ENCODE measurements at regions not wholly inside any gene's neighbourhood (a gene's known extent, or its start where the extent isn't known, plus 50 kb on each side); places are given as distances from the start of the nearest gene placed in this dataset.

DNA sequence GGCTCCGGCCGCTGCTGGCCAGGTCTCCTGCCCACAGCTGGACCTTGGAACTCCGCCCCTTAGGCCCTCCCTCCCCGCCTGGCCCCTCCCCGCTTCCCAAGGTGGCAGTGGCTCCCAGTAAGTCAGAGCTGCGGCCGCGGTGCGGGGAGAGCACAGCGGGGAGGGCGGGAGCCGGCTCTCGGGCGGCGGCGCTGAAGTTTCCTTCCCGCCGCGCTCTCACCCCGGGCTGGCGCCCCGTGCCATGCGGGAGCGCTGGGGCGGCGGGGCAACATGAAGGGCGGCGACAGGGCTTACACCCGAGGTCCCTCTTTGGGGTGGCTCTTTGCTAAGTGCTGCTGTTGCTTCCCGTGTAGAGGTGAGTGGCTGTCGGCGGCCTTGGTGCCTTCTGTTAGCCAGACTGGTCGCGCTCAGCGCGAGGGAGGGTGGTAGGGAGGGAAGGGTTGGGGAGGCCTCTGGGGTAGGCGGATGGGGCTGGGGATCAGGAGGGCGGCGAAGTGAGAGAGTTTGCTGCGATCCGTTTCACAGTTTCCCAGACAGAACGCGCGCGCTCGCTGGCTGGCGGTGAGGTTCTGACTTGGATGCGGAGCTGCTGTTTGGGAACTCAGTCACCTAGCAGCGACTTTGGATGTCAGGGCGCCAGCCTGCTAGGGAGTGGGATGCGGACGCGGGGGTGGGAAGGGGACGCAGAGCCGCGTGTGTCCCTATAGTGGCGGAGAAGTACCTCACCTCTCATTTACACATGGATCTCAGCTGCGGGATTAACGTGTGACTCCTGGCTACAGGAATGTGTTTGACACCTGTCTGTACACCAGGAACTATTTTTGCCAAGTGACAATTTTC is 145.5 kb upstream of the UMPS start (continued):
- TF ChIP-seq POGZ (CRISPR knock-in tag; IDR thresholded peaks at IDR 0.05), result no peak
- no peak for TF ChIP-seq ZBTB3 (CRISPR knock-in tag; IDR thresholded peaks at IDR 0.05; ENCODE audit: borderline replicate concordance, low read depth)
- TF ChIP-seq ZNF713 (CRISPR knock-in tag; IDR thresholded peaks at IDR 0.05), result no peak
- TF ChIP-seq, protein P1, sequence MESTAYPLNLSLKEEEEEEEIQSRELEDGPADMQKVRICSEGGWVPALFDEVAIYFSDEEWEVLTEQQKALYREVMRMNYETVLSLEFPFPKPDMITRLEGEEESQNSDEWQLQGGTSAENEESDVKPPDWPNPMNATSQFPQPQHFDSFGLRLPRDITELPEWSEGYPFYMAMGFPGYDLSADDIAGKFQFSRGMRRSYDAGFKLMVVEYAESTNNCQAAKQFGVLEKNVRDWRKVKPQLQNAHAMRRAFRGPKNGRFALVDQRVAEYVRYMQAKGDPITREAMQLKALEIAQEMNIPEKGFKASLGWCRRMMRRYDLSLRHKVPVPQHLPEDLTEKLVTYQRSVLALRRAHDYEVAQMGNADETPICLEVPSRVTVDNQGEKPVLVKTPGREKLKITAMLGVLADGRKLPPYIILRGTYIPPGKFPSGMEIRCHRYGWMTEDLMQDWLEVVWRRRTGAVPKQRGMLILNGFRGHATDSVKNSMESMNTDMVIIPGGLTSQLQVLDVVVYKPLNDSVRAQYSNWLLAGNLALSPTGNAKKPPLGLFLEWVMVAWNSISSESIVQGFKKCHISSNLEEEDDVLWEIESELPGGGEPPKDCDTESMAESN (CRISPR knock-in tag; conservative IDR thresholded peaks at IDR 0.05), result no peak
- TF ChIP-seq RARG (CRISPR knock-in tag; IDR thresholded peaks at IDR 0.05; ENCODE audit: low read depth), result no peak
- TF ChIP-seq ZMYM2 (CRISPR knock-in tag; IDR thresholded peaks at IDR 0.05), result no peak
- TF ChIP-seq, protein P2, sequence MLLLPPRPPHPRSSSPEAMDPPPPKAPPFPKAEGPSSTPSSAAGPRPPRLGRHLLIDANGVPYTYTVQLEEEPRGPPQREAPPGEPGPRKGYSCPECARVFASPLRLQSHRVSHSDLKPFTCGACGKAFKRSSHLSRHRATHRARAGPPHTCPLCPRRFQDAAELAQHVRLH (CRISPR knock-in tag; IDR thresholded peaks at IDR 0.05; ENCODE audit: borderline replicate concordance, low read depth), result no peak
- peak; percentile 56; the same call in 1 of the 2 replicates for TF ChIP-seq ZNF225 (CRISPR knock-in tag; IDR thresholded peaks at IDR 0.05)
- peak; percentile 79 for TF ChIP-seq MAZ (IDR thresholded peaks at IDR 0.05; ENCODE audit: borderline replicate concordance, low read depth, low read length)
- TF ChIP-seq MAZ (CRISPR knock-in tag; IDR thresholded peaks at IDR 0.05; ENCODE audit: low read depth), result peak; percentile 90
- TF ChIP-seq ZSCAN9 (CRISPR knock-in tag; IDR thresholded peaks at IDR 0.05; ENCODE audit: borderline replicate concordance), result no peak
- TF ChIP-seq BORCS8-MEF2B (CRISPR knock-in tag; IDR thresholded peaks at IDR 0.05), result peak; percentile 77
- TF ChIP-seq ZNF567 (CRISPR knock-in tag; IDR thresholded peaks at IDR 0.05; ENCODE audit: borderline replicate concordance), result no peak; the same call in 1 of the 2 replicates
- TF ChIP-seq RFXANK (CRISPR knock-in tag; IDR thresholded peaks at IDR 0.05), result no peak
- no peak for TF ChIP-seq ZNF333 (CRISPR knock-in tag; IDR thresholded peaks at IDR 0.05; ENCODE audit: borderline replicate concordance)
- no peak for TF ChIP-seq EP300 (IDR thresholded peaks at IDR 0.05; ENCODE audit: low read depth in 2 of 2, low read length in 2 of 2)
- no peak for TF ChIP-seq EP300 (CRISPR knock-in tag; IDR thresholded peaks at IDR 0.05; ENCODE audit: borderline replicate concordance)
- no peak for TF ChIP-seq ZNF121 (CRISPR knock-in tag; IDR thresholded peaks at IDR 0.05)
- TF ChIP-seq, protein P3, sequence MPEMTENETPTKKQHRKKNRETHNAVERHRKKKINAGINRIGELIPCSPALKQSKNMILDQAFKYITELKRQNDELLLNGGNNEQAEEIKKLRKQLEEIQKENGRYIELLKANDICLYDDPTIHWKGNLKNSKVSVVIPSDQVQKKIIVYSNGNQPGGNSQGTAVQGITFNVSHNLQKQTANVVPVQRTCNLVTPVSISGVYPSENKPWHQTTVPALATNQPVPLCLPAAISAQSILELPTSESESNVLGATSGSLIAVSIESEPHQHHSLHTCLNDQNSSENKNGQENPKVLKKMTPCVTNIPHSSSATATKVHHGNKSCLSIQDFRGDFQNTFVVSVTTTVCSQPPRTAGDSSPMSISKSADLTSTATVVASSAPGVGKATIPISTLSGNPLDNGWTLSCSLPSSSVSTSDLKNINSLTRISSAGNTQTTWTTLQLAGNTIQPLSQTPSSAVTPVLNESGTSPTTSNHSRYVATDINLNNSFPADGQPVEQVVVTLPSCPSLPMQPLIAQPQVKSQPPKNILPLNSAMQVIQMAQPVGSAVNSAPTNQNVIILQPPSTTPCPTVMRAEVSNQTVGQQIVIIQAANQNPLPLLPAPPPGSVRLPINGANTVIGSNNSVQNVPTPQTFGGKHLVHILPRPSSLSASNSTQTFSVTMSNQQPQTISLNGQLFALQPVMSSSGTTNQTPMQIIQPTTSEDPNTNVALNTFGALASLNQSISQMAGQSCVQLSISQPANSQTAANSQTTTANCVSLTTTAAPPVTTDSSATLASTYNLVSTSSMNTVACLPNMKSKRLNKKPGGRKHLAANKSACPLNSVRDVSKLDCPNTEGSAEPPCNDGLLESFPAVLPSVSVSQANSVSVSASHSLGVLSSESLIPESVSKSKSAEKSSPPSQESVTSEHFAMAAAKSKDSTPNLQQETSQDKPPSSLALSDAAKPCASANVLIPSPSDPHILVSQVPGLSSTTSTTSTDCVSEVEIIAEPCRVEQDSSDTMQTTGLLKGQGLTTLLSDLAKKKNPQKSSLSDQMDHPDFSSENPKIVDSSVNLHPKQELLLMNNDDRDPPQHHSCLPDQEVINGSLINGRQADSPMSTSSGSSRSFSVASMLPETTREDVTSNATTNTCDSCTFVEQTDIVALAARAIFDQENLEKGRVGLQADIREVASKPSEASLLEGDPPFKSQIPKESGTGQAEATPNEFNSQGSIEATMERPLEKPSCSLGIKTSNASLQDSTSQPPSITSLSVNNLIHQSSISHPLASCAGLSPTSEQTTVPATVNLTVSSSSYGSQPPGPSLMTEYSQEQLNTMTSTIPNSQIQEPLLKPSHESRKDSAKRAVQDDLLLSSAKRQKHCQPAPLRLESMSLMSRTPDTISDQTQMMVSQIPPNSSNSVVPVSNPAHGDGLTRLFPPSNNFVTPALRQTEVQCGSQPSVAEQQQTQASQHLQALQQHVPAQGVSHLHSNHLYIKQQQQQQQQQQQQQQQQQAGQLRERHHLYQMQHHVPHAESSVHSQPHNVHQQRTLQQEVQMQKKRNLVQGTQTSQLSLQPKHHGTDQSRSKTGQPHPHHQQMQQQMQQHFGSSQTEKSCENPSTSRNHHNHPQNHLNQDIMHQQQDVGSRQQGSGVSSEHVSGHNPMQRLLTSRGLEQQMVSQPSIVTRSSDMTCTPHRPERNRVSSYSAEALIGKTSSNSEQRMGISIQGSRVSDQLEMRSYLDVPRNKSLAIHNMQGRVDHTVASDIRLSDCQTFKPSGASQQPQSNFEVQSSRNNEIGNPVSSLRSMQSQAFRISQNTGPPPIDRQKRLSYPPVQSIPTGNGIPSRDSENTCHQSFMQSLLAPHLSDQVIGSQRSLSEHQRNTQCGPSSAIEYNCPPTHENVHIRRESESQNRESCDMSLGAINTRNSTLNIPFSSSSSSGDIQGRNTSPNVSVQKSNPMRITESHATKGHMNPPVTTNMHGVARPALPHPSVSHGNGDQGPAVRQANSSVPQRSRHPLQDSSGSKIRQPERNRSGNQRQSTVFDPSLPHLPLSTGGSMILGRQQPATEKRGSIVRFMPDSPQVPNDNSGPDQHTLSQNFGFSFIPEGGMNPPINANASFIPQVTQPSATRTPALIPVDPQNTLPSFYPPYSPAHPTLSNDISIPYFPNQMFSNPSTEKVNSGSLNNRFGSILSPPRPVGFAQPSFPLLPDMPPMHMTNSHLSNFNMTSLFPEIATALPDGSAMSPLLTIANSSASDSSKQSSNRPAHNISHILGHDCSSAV (CRISPR knock-in tag; IDR thresholded peaks at IDR 0.05; ENCODE audit: borderline replicate concordance), result no peak
- peak; percentile 93 for TF ChIP-seq ZNF501 (CRISPR knock-in tag; IDR thresholded peaks at IDR 0.05)

Data from HepG2 (cell line).